GM12891 (cell line): ENCODE measurements at regions not wholly inside any gene's neighbourhood (a gene's known extent, or its start where the extent isn't known, plus 50 kb on each side); places are given as distances from the start of the nearest gene placed in this dataset.

ENCODE experiments used
- POLR2A ChIP-seq: IDR thresholded peaks from 2 replicates; pipeline ENCODE4 v1.6.1; 2011; ENCODE audit warnings: low read depth, low read length, control low read depth
- POLR2AphosphoS5 ChIP-seq: IDR thresholded peaks from 2 replicates; pipeline ENCODE4 v1.6.1; 2011; ENCODE audit warnings: low read depth, low read length, control low read depth
- POU2F2 ChIP-seq: IDR thresholded peaks from 2 replicates; pipeline ENCODE4 v1.6.1; 2011; ENCODE audit warnings: low read depth, mild to moderate bottlenecking, control low read depth, low read length, moderate library complexity

DNA sequence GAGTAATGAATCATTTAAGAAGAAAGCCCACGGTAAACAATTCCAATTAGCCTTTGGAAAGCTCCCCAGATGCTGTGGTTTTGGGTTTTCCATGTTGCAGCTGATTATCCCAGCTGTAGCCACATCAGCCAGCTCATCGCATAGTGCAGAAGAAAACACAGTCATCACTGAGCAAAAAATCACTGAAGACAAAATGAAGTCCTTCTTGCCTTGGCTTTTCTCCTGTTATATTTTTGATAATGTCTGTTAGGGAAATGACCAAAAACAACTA lies 193.0 kb upstream of the C1QTNF7 start:
- no peak for TF ChIP-seq POLR2A
- no peak for TF ChIP-seq POLR2AphosphoS5
- no peak for TF ChIP-seq POU2F2
